Stimulated activated CD4-positive, alpha-beta T cell treated with anti-CD3 and anti-CD28 coated beads, Interleukin-1b, Interleukin-23, amount 100 ng/mL, for 1 hour (primary cell): ENCODE measurements at regions not wholly inside any gene's neighbourhood (a gene's known extent, or its start where the extent isn't known, plus 50 kb on each side); places are given as distances from the start of the nearest gene placed in this dataset.

ENCODE experiments used
- DNase-seq, 2 donors: peaks; one replicate each; pipeline ENCODE4 v3.0.0-alpha.2; 2020; ENCODE audit warnings: low read depth in 2 of 2

DNA sequence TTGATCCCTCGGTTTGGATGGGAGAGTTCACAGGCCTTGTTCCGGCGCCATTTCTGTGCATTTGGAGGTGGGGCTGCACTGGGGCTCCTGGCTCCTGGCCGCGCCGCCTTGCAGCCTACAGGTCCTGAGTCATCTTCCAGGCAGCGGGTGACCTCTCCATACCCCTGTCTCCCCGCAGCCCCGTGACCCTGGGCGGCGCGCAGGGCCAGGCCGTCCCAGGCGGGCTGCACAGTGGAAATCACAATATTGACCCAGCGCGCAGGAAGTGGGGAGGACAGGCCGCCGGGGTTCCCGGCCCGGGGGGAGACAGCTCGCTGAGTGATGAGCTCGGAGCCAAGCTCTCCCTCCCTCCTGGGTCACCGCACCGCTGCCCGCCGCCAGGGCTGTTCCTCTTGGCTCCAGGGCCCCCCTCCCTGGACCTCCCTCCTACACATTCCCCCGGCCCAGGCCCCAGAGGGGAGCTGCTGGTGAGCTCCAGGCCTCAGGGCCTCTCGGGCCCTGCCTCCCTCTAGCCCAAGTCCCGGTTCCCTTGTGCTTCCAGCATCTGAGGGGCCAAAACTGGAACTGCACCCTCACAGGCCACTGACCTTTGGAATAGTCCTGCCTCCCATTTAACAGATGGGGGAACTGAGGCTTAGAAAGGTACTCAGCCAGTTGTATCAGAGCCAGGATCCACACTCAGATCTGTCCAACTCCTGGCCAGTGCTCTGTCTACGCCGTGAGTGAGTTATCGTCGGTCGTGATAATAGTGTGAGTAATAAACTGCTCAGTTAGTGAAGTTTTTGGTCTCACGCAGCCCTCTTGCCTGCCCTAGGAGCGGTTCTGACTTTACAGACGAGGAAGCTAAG, 142.9 kb upstream of the WNT4 start:
- DNase-seq: no peak

DNA sequence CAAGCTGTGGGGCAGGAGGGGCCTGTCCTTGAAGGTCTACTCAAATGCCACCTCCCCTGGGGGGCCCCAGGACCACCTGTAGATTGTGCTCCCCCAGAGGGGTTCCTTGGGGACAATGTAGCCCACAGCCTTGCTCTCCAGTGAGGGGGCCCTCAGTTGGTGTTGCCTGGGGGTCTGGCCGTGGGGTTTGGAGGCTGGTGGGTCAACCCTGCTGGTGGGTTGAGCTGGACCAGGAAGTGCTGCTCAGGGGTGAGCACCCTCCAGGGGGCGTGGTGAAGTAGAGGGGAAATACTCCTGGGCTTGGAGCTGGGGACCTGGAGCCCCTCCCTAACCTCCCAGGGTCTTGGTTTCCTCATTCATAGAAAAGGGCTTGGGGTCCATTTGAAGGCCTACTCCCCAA, 143.6 kb upstream of the WNT4 start:
- no peak for DNase-seq

DNA sequence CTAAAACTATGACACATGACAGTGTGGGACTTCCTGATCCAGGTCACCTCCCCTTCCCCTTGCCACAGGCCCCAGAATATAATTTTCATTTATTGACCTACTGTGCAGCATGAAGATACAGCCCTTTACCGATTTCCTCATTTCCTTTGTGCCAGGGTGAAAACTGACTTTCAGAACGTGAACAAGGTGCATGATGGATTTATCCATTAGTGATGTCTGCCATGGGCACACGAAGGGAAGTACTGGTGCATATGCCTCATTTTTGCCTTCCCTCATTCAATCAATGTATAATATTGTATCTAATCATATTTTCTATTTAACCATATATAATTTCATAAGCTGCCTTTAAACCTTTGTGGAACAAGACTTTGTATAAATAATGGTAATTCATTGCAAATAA, 144.4 kb upstream of the WNT4 start:
- no peak for DNase-seq

DNA sequence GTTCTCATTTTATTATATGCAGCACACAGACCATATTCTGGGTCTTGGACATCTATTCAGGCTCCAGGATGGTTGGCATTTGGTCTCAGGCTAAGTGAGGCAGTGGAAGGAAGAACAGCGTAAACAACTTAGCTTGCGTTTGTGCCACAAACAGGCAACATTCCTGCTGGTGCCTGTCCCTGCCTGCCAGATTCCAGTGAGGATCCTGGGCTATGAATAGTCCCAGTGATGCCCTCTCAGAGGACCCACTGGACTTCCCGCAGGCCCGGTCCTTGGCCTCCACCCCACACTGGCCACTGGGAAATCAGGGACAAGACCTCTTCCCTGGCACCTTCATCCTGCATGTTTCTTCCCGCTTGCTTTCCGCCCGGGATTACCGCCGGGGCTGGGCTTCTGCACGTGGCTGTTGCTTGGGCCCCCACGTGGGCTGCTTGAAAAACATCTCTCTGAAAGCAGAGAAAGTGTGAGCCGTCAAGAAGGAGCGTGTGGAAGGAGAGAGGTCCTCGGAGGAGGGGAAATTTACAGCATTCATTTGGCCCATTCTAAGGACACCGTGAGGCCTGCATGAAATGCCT, 145.1 kb upstream of the WNT4 start:
- no peak for DNase-seq

DNA sequence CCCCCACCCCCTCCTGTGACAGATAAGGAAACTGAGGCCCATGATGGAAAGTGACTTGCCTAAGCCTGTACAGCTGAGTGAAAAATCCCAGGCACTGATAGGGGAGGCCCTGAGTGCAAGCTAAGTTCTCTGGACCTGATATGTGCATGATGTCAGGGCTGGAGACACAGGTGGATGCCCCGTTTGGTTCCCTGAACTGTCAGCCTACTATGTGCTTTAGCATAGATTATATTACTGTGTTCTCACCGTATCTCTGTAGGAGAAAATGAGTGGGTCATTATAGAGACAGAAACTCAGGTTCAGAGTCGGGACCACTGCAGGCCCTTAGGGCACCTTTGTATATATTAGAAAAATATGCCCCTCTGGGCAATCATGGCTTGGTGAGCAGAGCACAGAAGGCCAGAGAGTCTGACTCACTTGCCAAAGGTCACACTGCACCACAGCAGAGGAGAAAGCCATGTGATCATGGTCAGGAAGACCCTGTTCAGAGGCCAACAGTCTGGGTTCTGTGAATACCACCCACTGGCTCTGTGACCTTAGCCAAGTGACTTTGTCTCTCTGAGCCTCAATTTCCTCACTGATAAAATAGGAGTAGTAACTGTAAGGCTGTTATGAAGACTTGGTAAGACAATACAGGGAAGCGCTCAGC, 145.8 kb upstream of the WNT4 start:
- DNase-seq: no peak

DNA sequence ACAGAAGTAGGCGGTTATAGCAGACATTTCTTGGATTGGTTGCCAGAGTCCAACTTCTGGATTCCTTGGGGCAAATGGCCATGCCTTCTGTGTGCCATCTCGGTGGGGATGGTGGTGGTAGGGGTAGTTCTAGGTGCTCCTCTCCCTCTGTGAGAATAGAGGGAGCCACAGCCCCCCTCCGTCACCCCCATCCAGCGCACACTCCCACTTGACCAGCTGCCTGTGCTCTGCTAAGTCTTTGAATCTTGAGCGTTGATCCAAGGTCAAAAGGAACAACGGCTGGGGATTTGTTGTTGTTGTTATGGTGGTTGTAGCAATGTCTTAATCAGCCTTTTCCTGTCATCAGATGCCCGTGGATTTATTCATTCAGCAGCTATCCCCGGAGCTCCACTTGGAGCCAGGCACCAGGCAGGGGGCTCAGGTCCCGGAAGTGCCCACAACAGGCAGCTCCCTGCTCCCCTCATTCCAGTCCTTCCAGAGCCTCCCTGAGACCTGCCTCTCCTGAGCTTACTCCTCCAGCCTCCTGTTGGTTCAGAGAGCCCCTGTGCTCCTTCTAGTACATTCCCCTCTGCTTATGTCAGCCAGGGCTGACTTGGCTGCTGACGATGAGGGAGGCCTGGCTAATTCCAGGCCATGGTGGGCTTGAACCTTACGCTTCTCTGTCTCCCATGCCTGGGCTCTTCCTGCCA, 146.6 kb upstream of the WNT4 start:
- no peak for DNase-seq

DNA sequence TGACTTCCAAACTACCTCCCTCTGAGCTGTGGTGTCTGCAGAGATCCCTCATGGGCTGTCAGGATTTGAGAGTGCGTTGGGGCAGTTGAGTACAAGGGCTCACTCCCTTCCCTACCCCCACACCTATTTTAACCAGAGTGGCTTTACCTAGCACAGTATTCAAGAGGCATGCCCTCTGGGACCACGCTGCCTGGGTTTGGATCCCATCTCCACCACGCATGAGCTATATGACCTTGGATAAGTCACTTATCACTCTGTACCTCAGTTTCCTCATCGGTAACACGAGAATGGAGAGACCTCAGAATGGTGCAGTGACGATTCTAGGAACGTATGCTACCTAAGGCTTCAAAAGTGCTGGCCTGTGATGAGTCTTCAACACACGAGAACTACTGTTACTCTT, 147.3 kb upstream of the WNT4 start:
- DNase-seq: no peak

DNA sequence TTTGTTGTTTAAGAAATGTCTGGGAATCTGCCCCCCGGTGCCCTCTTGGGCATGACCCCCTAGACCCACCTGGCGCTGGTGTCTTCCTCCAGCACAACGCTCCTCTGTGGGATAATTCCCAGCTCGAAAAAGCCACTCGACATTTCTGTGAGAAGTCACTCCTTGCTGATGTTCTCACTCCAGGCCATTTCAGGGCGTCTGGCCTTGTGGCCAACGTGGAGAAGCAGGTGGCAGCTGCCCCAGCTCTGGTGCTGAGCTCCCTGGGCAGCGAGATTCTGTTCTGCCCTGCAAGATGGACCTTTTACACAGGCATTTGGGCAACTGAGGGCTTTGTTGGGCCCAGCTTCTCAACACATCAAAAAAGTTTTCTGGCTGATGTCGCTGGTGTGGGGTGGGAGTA, 147.7 kb upstream of the WNT4 start:
- no peak for DNase-seq

DNA sequence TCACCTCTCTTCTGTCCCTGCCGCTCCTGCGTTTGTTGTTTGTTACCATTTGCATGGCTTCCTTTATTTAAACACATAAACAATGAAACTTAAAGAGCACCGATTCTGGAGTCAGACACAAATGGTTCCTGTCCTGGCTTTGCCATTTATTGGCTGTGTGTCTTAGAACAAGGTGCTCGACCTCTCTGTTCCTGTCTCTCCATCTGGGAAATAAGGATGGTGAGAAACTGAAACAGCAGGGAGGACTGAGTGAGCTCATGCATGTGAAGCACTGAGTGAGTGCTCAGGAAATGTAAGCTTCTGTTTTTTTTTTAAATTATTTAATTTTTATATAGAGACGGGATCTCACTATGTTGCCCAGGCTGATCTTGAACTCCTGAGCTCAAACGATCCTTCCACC, 148.2 kb upstream of the WNT4 start:
- DNase-seq: no peak

DNA sequence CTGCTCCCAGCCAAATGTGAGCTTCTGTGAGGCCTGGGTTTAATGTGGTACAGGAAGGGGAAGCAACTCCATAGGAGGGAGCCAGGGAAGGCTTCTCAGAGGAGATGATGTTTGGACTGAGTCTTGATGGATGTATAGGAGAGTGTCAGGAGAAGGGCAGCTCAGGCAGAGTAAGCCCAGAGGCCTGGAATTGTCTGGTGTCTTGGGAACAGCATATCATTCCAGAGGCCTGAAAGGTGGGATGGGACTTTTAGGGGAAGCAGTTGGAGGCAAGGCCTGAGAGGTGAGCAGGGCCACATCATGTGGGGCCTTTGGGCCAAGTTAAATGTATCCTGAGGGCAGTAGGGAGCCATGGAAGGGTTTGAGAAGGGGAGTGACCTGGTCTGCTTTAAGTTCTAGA, 148.6 kb upstream of the WNT4 start:
- DNase-seq: no peak

DNA sequence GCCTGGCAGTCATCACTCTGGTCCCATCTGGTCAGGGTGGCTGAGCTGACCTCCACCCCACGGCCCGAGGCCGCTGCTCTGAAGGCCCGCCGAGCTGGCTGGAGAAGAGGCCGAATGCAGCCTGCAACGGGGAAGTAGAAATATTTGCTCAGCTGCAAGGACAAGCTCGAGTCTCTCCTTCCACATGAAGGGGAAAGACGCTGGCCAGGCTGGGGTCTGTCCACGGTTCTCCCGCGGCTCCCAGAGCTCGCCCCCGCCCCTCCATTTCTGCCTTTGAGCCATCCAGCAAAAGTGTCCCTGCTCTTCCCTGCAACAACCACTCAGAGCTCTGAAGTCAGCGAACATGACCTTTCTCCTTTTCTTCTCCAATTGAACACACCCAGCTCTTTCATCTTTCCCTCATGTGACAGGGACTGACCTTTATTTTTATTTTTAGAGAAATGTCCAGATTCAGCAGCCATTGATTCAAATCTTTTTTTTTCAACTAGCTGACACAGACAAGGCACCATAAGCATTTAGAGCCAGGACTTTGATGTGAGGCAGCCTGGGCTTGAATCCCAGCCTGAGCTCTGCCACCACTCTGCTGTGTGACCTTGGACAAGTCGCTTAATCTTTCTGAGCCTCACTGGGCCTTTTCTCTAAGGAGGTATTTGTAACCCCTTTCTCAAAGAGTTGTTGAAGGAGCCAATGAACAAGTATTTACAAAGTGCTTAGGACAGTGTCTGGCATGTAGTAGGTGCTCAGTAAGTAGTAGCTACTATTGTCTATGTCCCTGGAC, 149.3 kb upstream of the WNT4 start:
- DNase-seq: no peak

DNA sequence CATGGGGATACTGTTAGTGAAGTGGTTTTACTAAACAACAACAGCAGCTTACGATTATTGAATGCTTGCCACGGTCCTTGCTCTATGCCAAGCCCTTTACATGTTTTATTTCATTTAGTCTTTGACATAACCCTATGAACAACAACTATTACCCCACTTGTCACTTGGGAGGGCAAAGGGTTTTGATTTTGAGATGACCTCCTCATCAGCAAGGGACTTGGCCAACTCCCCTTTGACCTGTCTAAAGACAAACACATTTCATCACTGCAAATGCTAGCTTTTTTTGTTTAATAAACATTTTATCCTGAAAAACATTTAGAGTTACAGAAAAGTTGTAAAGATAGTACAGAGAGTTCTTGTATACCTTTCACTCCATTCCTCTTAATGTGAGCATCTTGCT, 152.5 kb upstream of the WNT4 start:
- no peak for DNase-seq

DNA sequence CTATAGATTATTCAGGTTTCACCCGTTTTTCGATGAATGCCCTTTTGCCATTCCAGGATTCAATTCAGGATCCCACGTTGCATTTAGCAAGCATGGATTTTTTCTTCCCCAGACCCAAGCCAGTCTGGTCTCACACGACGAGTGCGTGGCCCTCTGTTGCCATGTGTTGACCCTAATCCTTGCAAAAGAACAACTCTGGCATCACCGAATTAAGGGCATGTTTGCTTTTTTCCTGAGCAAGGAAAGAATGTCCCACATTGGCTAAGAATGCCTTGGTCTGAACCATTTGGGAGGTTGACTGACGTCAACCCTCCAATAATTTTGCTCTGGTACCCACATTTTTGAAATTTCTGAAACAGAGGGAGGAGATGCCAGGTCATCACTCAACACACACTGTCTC, 153.0 kb upstream of the WNT4 start:
- DNase-seq: no peak

DNA sequence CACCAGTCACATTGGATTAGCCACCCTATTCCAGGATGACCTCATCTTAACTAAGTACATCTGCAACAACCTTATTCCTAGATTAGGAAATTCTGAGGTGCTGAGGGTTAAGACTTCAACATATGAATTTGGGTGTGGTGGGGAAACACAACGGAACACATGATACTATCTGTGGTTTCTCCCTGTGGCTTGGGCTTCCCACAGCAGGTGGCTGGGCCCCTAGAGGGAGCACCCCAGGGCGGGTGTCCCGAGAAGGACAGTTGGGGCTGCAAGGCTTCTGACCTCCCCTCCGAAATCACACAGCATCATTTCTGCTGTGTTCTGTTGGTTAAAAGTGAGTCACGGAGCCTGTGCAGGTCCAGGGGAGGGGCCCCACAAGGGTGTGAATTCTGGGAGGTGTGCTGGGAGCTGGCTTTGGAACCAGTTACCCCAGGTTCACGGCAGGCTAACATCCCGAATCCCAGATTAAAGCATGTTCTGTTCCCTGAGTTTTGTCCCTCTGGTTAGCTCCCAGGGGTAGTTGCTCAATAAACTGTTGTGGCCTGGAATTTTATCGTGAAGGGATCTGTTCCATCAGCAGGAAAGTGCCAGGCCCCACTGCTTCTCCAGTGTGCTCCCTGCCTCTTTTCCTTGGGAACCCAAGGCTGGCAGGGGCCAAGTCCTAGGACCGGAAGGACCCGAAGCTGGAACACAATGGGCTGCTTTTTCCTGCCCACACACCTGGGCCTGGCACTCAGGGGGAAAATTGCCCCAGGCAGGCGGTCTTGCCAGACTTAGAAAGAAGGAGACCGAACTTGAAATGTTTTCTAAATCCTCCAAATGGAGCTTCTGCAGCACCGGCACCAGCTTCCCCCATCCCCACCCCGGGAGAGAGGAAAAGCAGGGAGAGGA, 154.0 kb upstream of the WNT4 start:
- no peak for DNase-seq

DNA sequence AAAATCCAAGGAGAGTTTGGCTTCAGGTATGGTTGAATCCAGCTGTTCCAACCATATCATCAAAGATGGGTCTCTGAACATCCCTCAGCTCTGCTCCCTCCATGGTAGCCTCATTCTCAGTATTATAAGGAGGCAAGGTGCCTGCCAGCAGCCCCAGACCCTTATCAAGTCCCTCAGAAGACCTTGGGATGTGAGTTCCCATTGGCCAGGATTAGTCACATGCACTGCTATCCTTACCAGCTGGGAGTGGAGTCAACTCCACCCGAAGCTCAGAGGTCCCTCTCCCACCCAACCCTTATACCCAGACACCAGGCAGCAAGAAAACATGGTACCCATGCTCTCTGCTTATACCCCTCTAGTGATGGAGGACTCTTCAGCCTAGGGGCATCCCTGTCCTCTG, 153.7 kb upstream of the ZBTB40 start:
- DNase-seq: no peak

DNA sequence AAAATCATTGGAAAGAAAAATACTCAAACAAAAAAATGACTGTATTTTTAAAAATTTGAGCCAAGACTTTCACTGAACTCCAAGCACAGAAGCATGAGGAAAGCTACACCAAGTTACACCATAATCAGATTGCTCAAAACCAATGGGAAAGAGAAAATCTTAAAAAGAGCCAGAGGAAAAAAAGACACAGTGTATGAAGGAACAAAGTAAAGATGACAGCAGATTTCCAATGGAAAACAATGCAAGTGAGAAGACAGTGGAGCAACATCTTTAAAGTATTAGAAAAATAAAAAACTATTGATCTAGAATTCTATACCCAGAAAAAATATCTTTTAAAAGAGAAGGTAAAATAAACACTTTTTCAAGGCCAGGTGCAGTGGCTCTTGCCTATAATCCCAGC, 147.8 kb upstream of the ZBTB40 start:
- DNase-seq: no peak

DNA sequence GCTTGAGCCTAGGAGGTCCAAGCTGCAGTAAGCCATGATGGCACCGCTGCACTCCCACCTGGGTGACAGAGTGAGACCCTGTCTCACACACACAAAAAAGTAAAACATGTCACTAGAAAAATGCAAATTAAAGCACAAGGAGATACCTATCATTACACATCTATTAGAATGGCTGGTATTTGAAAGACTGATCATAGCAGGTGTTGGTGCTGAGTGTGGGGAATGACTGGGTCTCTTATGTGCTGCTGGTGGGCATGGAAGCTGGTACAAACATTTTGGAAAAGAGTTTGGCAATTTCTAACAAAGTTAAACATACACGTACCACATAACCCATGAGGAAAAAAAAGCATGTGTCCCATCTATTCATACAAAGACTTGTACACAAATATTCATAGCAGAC, 142.1 kb upstream of the ZBTB40 start:
- DNase-seq: no peak

DNA sequence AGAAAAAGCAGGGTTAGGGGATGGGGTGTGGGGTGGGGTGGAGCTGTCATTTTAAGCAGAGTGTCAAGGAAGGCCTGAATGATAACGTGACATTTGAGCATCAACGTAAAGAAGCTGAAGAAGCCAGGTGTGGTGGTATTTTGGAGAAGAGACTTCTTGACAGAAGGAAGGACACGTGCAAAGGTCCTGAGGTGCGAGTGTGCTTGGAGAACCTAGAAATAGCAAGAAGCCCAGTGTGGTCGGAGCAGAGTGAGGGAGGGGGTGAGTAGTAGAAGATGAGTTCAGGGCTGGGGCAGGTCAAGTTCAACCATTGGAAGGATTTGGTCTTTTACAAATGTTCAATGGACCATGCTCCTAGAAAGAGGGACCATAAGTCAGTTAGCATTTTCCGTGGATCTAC, 140.2 kb upstream of the ZBTB40 start:
- DNase-seq: no peak

DNA sequence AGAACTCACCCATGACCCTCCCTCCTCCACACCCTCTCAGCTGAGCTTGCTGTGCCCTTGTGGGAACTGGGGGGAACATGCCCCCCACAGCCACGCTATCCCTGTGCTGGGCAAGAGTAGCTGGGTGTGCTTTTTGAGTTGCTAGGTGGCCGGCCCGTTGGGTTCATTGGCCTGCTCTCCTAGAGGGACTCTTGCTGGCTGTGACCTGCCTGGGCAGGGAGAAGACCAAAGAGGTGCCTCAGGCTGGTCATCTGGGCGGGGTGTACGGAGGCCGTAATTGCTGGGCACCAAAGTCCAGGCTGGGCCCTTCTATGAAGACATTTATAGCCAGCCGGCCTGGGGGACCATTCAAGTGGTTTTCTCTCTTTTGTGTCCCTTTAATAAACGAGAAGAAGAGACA, 138.3 kb upstream of the ZBTB40 start:
- no peak for DNase-seq

DNA sequence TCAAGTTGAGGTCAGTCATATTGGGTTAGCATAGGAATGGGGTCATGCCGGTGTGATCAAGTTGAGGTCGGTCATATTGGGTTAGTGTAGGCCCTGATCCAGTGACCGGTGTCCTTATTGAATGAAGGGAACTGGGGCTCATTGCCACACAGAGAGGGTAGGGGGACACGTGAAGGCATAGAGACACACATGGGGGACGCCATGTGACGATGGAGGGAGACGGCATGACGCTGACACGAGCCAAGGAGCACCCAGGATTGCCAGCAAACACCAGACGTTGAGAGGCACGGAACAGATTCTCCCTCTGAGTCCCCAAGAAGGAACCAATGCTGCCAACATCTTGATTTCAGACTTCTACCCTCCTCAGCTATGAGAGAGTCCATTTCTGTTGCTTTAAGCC, 136.9 kb upstream of the ZBTB40 start:
- DNase-seq: no peak
